ENCODE measurements at regions not wholly inside any gene's neighbourhood (a gene's known extent, or its start where the extent isn't known, plus 50 kb on each side); places are given as distances from the start of the nearest gene placed in this dataset.

- no peak overlapping the region for H3K4me3 Mint-ChIP-seq
- CTCF ChIA-PET, result no interaction called here
Measured at GRCh38 chr6:25175196-25175595, 104.0 kb upstream of the CARMIL1 start.

GRCh38 chr6:25175681-25176080 lies 103.5 kb upstream of the CARMIL1 start:
- TF ChIP-seq CTCF (IDR thresholded peaks at IDR 0.05), result no peak
- H3K36me3 Mint-ChIP-seq (ENCODE audit: low read depth), result no peaks in the 10 kb centered on the region
- Histone ChIP-seq H3K27me3 (ENCODE audit: control insufficient read depth in 1 of 2, insufficient read depth in 2 of 2, low read length in 2 of 2) (no peaks in the 10 kb centered on the region), H3K4me3 (ENCODE audit: low read length) (no peak overlapping the region), H3K27ac (ENCODE audit: low read depth in 1 of 2, low read length in 2 of 2) (no peak overlapping the region), H3K9me3 (ENCODE audit: control insufficient read depth in 1 of 2, insufficient read depth in 1 of 2, low read length in 2 of 2) (no peaks in the 10 kb centered on the region), H3K4me1 (ENCODE audit: insufficient read depth, low read length) (no peaks in the 10 kb centered on the region), H3K36me3 (ENCODE audit: insufficient read depth, low read length) (no peaks in the 10 kb centered on the region)
- no peaks in the 10 kb centered on the region for H3K9me3 Mint-ChIP-seq
- peak in 2 of 14 experiments; percentile 5 to 24 for DNase-seq
- H3K4me3 Mint-ChIP-seq, result no peak overlapping the region
- no peak overlapping the region for H3K27ac Mint-ChIP-seq
- intact Hi-C loops (cut with DNase I, micrococcal nuclease), result no loop called here
- no peaks in the 10 kb centered on the region for H3K27me3 Mint-ChIP-seq
- no peaks in the 10 kb centered on the region for H3K4me1 Mint-ChIP-seq (ENCODE audit: low read depth)
- ChIA-PET POLR2A (no interaction called here), CTCF (no interaction called here)
- no peak for ATAC-seq (ENCODE audit: poor library complexity)

More at GRCh38 chr6:25175196-25175595, 104.0 kb upstream of the CARMIL1 start:
- Histone ChIP-seq H3K4me3 (ENCODE audit: low read length) (no peak overlapping the region), H3K36me3 (ENCODE audit: insufficient read depth, low read length) (no peaks in the 10 kb centered on the region), H3K27me3 (ENCODE audit: control insufficient read depth in 1 of 2, insufficient read depth in 2 of 2, low read length in 2 of 2) (no peaks in the 10 kb centered on the region), H3K4me1 (ENCODE audit: insufficient read depth, low read length) (no peaks in the 10 kb centered on the region), H3K27ac (ENCODE audit: low read depth in 1 of 2, low read length in 2 of 2) (no peak overlapping the region), H3K9me3 (ENCODE audit: control insufficient read depth in 1 of 2, insufficient read depth in 1 of 2, low read length in 2 of 2) (no peaks in the 10 kb centered on the region)
- Mint-ChIP-seq H3K9me3 (no peaks in the 10 kb centered on the region), H3K4me1 (ENCODE audit: low read depth) (no peaks in the 10 kb centered on the region), H3K27ac (no peak overlapping the region), H3K27me3 (no peaks in the 10 kb centered on the region), H3K36me3 (ENCODE audit: low read depth) (no peaks in the 10 kb centered on the region)
- ATAC-seq (ENCODE audit: poor library complexity), result no peak
- intact Hi-C loops (cut with DNase I, micrococcal nuclease), result no loop called here
- POLR2A ChIA-PET, result interaction anchor here (1.1 kb wide), 1 partner anchor 57 kb away, joined by 3 read pairs; no protein-coding TSS in a partner anchor
- no peak for DNase-seq
- no peak for TF ChIP-seq CTCF (IDR thresholded peaks at IDR 0.05)

- H3K4me1 Mint-ChIP-seq (ENCODE audit: low read depth), result no peaks in the 10 kb centered on the region
- CTCF ChIA-PET, result no interaction called here
- Histone ChIP-seq H3K27ac (ENCODE audit: low read depth in 1 of 2, low read length in 2 of 2) (no peak overlapping the region), H3K36me3 (ENCODE audit: insufficient read depth, low read length) (no peaks in the 10 kb centered on the region), H3K4me1 (ENCODE audit: insufficient read depth, low read length) (no peaks in the 10 kb centered on the region), H3K9me3 (ENCODE audit: control insufficient read depth in 1 of 2, insufficient read depth in 1 of 2, low read length in 2 of 2) (no peaks in the 10 kb centered on the region), H3K4me3 (ENCODE audit: low read length) (no peak overlapping the region), H3K27me3 (ENCODE audit: control insufficient read depth in 1 of 2, insufficient read depth in 2 of 2, low read length in 2 of 2) (no peaks in the 10 kb centered on the region)
- H3K9me3 Mint-ChIP-seq, result no peaks in the 10 kb centered on the region
- no peaks in the 10 kb centered on the region for H3K27me3 Mint-ChIP-seq
- DNase-seq, result no peak
- no peak overlapping the region for H3K27ac Mint-ChIP-seq
- TF ChIP-seq CTCF (IDR thresholded peaks at IDR 0.05), result no peak
- POLR2A ChIA-PET, result no interaction called here
- no peak for ATAC-seq (ENCODE audit: poor library complexity)
- intact Hi-C loops (cut with DNase I, micrococcal nuclease), result no loop called here
- no peaks in the 10 kb centered on the region for H3K36me3 Mint-ChIP-seq (ENCODE audit: low read depth)
- no peak overlapping the region for H3K4me3 Mint-ChIP-seq
Measured at GRCh38 chr6:25176466-25176865, 102.7 kb upstream of the CARMIL1 start.

All from CD4-positive, alpha-beta T cell (primary cell).